Osteocyte (in vitro differentiated cells): ENCODE measurements at regions not wholly inside any gene's neighbourhood (a gene's known extent, or its start where the extent isn't known, plus 50 kb on each side); places are given as distances from the start of the nearest gene placed in this dataset.

ENCODE experiments used
- DNase-seq: peaks from one replicate; pipeline ENCODE4 v3.0.0; 2021; ENCODE audit warnings: mixed read lengths; ENCODE audit not compliant: unreplicated experiment; ENCODE audit errors: extremely low spot score
- H3K27ac Mint-ChIP-seq: one replicate; pipeline ENCODE4 v1.8.0; 2021; ENCODE audit warnings: mild to moderate bottlenecking, mixed read lengths; ENCODE audit not compliant: unreplicated experiment
- H3K27me3 Mint-ChIP-seq: one replicate; pipeline ENCODE4 v1.8.0; 2021; ENCODE audit warnings: mixed read lengths; ENCODE audit not compliant: unreplicated experiment
- H3K36me3 Mint-ChIP-seq: one replicate; pipeline ENCODE4 v1.8.0; 2021; ENCODE audit warnings: mixed read lengths; ENCODE audit not compliant: unreplicated experiment
- H3K4me1 Mint-ChIP-seq: one replicate; pipeline ENCODE4 v1.8.0; 2021; ENCODE audit warnings: mixed read lengths; ENCODE audit not compliant: unreplicated experiment
- H3K4me3 Mint-ChIP-seq: one replicate; pipeline ENCODE4 v1.8.0; 2021; ENCODE audit warnings: mild to moderate bottlenecking, moderate library complexity, mixed read lengths; ENCODE audit not compliant: unreplicated experiment
- H3K9me3 Mint-ChIP-seq: one replicate; pipeline ENCODE4 v1.8.0; 2021; ENCODE audit warnings: mixed read lengths; ENCODE audit not compliant: unreplicated experiment
- CTCF ChIP-seq: fragments of 200-600 bp; sonication (generic); IDR thresholded peaks from 2 replicates; pipeline ENCODE4 v1.5.0; 2021; ENCODE audit warnings: antibody characterized with exemption, mild to moderate bottlenecking, moderate library complexity

- no peaks in the 10 kb centered on the region for H3K36me3 Mint-ChIP-seq
- DNase-seq = no peak
- H3K27ac Mint-ChIP-seq = no peak overlapping the region
- H3K4me3 Mint-ChIP-seq = no peak overlapping the region
- peaks cover 24% of the 10 kb centered on the region for H3K9me3 Mint-ChIP-seq
- TF ChIP-seq CTCF = no peak
- H3K27me3 Mint-ChIP-seq = no peaks in the 10 kb centered on the region
- no peaks in the 10 kb centered on the region for H3K4me1 Mint-ChIP-seq
Measured at GRCh38 chr18:4858379-4859127, 338.5 kb downstream of the AKAIN1 start.

- Mint-ChIP-seq H3K27me3 (no peaks in the 10 kb centered on the region), H3K27ac (no peak overlapping the region), H3K4me1 (no peaks in the 10 kb centered on the region), H3K4me3 (no peak overlapping the region), H3K9me3 (peaks cover 37% of the 10 kb centered on the region), H3K36me3 (no peaks in the 10 kb centered on the region)
- no peak for TF ChIP-seq CTCF
- no peak for DNase-seq
Measured at GRCh38 chr18:4854671-4855070, 342.4 kb downstream of the AKAIN1 start.

- H3K27me3 Mint-ChIP-seq = no peaks in the 10 kb centered on the region
- H3K9me3 Mint-ChIP-seq = peaks cover 64% of the 10 kb centered on the region
- no peaks in the 10 kb centered on the region for H3K36me3 Mint-ChIP-seq
- DNase-seq = no peak
- no peak for TF ChIP-seq CTCF
- H3K4me3 Mint-ChIP-seq = no peak overlapping the region
- H3K4me1 Mint-ChIP-seq = no peaks in the 10 kb centered on the region
- H3K27ac Mint-ChIP-seq = no peak overlapping the region
Measured at GRCh38 chr18:4851301-4851976, 345.6 kb downstream of the AKAIN1 start.

- H3K36me3 Mint-ChIP-seq = no peaks in the 10 kb centered on the region
- H3K4me3 Mint-ChIP-seq = no peak overlapping the region
- TF ChIP-seq CTCF = no peak
- H3K27ac Mint-ChIP-seq = no peak overlapping the region
- no peaks in the 10 kb centered on the region for H3K4me1 Mint-ChIP-seq
- H3K9me3 Mint-ChIP-seq = peaks cover 61% of the 10 kb centered on the region
- DNase-seq = no peak
- no peaks in the 10 kb centered on the region for H3K27me3 Mint-ChIP-seq
Measured at GRCh38 chr18:4847056-4847455, 350.0 kb downstream of the AKAIN1 start.

- Mint-ChIP-seq H3K36me3 (no peaks in the 10 kb centered on the region), H3K4me1 (no peaks in the 10 kb centered on the region), H3K4me3 (no peak overlapping the region), H3K9me3 (peaks cover 48% of the 10 kb centered on the region), H3K27me3 (no peaks in the 10 kb centered on the region), H3K27ac (no peak overlapping the region)
- TF ChIP-seq CTCF = no peak
- DNase-seq = no peak
Measured at GRCh38 chr18:4844320-4844719, 352.7 kb downstream of the AKAIN1 start.
